ENCODE measurements at regions not wholly inside any gene's neighbourhood (a gene's known extent, or its start where the extent isn't known, plus 50 kb on each side); places are given as distances from the start of the nearest gene placed in this dataset.
A peak's percentile ranks its signal among the peaks of the same experiment; 100 is the strongest.
"Not testable (repeated sequence)": the region's sequence is repeated elsewhere in the genome, so short reads cannot be mapped to it uniquely, and the experiment has no call there.

GRCh38 chr14:100416921-100417860 lies 94.1 kb downstream of the SLC25A47 start:
- peak in 42 of 56 donors; percentile 15 to 71 (median 44) for DNase-seq

GRCh38 chr14:100419856-100420255 lies 96.7 kb downstream of the SLC25A47 start:
- DNase-seq: no peak

- DNase-seq: no peak
Measured at GRCh38 chr14:100421756-100422470, 98.8 kb downstream of the SLC25A47 start.

- no peak for DNase-seq
Measured at GRCh38 chr14:100422556-100423316, 99.6 kb downstream of the SLC25A47 start.

DNA sequence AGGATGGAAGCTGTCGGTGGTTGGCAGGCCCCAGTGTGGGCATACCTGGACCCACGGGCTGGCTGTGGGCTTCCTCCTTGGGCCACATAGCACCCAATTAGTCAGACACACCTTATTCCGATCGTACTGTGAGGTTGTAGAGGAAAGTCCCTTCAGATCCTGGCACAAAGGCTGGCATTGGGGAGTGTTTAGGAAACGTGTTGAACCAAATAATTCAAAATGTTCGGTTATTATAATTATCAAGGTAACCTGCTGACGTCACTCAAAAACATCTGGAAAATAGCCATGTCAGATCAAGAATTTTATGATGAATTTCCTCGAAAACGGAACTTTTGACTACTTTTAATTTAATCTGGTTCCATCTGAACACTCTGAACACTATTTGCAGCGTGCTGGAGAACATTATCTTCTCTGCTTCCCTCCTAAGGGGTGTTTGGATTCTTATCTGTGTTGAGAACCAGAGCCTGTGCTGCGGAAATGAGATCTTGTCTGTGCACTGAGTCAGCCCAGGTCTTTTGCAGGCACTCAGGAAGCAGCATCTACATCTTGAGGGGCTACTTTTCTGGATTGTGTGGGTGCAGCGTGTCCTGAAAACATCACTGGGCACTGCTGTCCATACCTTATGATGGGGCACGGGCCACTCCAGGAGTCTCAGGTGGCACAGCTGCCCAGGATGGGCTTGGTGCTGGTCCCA lies 100.3 kb downstream of the SLC25A47 start:
- no peak for DNase-seq

GRCh38 chr14:100424504-100425428 lies 101.6 kb downstream of the SLC25A47 start:
- DNase-seq: no peak

GRCh38 chr14:100425429-100425827 lies 102.3 kb downstream of the SLC25A47 start:
- no peak for DNase-seq

GRCh38 chr14:100426314-100426713 lies 103.2 kb downstream of the SLC25A47 start:
- peak in 12 of 56 donors; percentile 12 to 64 (median 30) for DNase-seq

- no peak for DNase-seq
Measured at GRCh38 chr14:100427166-100427565, 104.0 kb downstream of the SLC25A47 start.

DNA sequence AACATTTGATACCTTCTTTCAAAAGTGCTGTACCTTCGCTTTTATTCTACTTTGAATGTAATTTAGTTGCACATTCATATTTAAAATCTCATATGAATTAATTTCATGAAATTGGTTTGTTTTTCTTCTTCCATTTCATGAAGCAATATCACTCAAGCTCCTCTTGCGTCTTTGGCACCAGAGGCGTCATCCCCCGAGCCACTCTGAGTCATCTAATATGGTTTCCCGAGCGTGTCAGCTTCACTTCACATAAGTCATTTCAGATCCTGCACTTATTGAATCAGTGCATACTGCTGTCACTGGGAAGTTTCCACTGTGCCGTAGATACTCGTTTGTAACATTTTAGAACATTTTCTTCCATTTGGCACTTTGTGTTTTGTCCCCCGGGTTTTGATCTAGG lies 105.6 kb downstream of the SLC25A47 start:
- DNase-seq: peak in 19 of 56 donors; percentile 10 to 71 (median 47)

DNA sequence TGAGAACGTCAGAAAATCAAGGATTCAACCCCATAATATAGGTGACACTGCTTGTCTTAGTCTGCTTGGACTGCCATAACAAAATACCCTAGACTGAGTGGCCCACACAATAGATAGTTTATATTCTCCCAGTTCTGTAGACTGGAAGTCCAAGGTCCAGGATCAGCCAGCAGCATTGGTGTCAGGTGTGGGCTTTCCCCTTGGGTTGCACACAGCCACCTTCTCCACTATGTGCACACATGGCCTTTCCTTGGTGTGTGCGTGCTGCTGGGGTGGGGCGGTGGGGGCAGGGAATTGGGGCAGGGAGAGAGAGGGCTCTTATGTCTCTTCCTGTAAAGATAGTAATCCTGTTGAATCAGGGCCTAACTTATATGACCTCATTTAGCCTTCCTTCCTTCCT lies 106.4 kb downstream of the SLC25A47 start:
- DNase-seq: no peak

- no peak for DNase-seq
Measured at GRCh38 chr14:100430571-100430970, 107.4 kb downstream of the SLC25A47 start.

DNA sequence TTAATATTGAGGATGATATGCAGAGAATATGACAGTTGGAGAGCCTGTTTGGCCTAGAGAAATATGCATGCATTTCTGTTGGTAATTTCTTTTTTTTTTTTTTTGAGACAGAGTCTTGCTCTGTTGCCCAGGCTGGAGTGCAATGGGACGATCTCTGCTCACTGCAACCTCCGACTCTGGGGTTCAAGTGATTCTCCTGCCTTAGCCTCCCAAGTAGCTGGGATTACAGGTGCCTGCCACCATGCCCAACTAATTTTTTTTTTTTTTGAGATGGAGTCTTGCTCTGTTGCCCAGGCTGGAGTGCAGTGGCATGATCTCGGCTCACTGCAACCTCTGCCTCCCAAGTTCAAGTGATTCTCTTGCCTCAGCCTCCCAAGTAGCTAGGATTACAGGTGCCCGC lies 108.3 kb downstream of the SLC25A47 start:
- DNase-seq: not testable (repeated sequence)

DNA sequence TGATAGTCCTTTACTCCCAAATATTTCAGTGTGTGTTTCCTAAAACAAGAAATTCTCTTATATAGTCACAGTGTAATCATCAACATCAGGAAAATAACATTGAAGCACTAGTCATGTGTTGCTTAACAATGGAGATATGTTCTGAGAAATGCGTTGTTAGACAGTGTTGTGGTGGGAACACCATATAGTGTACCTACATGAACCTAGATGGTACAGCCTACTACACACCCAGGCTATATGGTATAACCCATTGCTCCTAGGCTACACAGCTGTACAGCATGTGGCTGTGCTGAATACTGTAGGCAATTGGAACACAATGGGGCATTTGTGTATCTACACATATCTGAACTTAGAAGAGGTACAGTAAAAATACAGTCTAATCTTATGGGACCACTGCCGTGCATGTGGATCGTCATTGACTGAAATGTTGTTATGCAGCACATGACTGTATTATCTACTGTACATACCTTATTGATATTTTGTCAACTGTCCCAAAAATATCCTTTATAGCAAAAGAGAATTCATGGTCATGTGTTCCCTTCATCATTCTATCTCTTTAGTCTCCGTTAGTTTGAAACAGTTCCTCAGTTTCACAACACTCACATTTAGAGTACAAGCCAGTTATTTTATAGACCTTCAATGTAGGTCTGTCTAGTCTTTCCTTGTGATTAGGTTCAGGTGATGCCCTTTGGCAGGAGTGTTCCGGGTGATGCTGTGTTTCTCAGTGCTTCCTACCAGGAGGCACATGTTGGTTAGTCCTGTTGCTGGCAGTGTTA lies 109.7 kb downstream of the SLC25A47 start:
- no peak for DNase-seq

- DNase-seq: no peak
Measured at GRCh38 chr14:100433428-100433814, 110.3 kb downstream of the SLC25A47 start.

DNA sequence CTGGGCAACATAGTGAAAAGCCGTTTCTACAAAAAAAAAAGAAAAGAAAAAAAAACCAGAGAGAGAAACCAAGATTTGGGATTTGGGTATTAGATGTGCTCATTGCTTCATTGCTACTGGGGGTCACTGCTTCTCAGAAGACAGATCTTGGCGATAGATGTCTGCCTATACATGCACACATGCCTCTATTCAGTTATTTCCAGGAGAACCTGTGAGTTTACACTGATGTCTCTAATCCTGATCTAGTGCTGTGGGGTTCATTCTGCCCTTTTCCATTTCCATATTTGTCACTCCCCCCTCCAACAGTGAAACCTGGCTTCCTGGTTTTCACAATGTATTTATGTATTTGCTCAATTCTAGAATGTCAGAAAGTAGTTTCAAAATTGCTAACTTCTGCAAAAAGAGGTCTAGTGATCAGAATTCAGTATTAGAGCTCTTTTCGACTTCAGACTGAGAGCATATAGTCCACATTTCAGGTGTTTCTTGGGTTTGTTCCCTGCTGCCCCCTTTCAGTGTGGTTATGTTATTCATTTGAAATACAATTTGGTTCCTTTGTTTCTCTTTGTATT lies 111.0 kb downstream of the SLC25A47 start:
- DNase-seq: no peak

DNA sequence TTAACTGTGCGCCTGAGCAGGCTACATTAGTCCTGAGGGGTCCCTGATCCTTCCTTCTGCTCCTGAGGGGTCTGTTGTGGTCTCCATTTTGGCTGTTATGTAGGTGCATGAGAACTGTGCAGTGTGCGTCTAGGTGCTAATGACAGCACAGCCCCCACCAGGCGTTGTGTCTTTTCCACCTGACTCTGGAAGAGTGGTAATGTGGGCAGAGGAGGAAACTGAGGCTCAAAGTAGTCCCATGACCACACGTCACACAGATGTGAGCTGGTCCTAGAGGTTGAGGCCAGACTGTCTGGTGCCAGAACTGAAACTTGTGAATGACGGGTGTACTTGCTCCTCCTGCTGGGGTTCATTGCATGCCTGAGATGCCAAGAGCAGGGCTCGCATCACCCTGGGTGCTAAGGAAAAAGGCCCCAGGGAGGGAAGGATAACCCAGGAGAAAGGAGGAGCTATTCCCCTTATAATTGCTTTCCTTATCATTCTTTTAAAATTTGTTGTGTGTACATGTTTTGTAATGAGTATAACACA lies 111.8 kb downstream of the SLC25A47 start:
- no peak for DNase-seq

DNA sequence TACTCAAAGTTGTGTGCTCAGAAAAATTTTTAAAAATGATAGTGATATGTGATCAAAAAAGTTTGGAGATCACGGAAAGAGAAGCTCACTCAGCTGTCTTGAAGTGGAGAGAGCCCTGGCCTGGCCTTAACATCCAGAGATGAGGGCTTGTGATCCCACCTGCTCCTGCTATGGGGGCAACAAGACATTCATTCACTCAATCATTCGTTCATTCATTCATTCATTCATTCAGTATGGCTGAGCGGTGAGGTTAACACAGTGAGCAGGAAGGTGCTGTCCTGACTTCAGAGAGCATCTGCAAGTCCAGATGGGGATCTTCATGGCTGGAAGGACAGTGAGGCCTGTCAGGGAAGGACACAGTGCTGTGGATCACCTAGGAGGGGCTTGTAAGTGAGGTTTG lies 112.3 kb downstream of the SLC25A47 start:
- no peak for DNase-seq

Measured in nucleus accumbens (tissue), 56 donors.